Upper lobe of left lung (tissue), 4 donors: ENCODE measurements at regions not wholly inside any gene's neighbourhood (a gene's known extent, or its start where the extent isn't known, plus 50 kb on each side); places are given as distances from the start of the nearest gene placed in this dataset.

Source experiments
- CTCF ChIP-seq, 6 experiments: fragments of 450-650 bp in 4 of 6; fragments of 200-600 bp in 2 of 6; sonication (generic) in 2 of 6; IDR thresholded peaks; one replicate each; pipeline ENCODE4 v1.5.1; 2016 to 2019; ENCODE audit warnings: antibody characterized with exemption in 6 of 6
- POLR2A ChIP-seq, 4 donors: fragments of 450-650 bp; IDR thresholded peaks; one replicate each; pipeline ENCODE4 v1.5.1; 2016 to 2017; ENCODE audit warnings: antibody characterized with exemption in 4 of 4, mild to moderate bottlenecking in 2 of 4

DNA sequence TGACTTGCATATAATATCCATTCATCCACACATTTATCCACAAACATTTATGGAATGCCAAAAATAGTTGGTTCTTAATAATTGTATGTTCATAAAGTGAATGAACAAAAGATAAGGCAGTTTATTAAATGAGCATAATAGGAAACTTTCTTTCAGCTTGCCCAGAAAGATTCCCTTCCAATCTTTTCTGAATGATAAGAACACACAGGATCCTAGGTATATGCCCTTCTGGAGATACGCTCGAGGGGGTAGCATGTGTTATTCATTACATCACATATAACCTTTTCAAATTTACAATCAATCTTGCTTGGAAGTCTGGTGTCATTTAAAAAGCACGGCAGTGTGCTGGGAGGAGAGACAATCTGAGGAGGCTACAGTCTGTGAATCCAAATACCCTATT, 80.4 kb upstream of the PDK4 start:
- TF ChIP-seq POLR2A (IDR thresholded peaks at IDR 0.05) (no peak), CTCF (IDR thresholded peaks at IDR 0.05) (no peak)
